Suprapubic skin (tissue), 3 donors: ENCODE measurements at regions not wholly inside any gene's neighbourhood (a gene's known extent, or its start where the extent isn't known, plus 50 kb on each side); places are given as distances from the start of the nearest gene placed in this dataset.
"Not testable (repeated sequence)": the region's sequence is repeated elsewhere in the genome, so short reads cannot be mapped to it uniquely, and the experiment has no call there.

Experiments
- POLR2A ChIP-seq, 2 donors: fragments of 450-650 bp; IDR thresholded peaks; one replicate each; pipeline ENCODE4 v1.6.1; 2017; ENCODE audit warnings: antibody characterized with exemption in 2 of 2, mild to moderate bottlenecking in 2 of 2, moderate library complexity in 2 of 2
- TF ChIP-seq, protein P1 (sequence below), 2 donors: fragments of 200-600 bp in 1 of 2; fragments of 450-650 bp in 1 of 2; sonication (generic) in 1 of 2; IDR thresholded peaks; one replicate each; pipeline ENCODE4 v1.5.1; 2016 to 2019; ENCODE audit warnings: antibody characterized with exemption in 2 of 2, mild to moderate bottlenecking in 1 of 2, moderate library complexity in 1 of 2

DNA sequence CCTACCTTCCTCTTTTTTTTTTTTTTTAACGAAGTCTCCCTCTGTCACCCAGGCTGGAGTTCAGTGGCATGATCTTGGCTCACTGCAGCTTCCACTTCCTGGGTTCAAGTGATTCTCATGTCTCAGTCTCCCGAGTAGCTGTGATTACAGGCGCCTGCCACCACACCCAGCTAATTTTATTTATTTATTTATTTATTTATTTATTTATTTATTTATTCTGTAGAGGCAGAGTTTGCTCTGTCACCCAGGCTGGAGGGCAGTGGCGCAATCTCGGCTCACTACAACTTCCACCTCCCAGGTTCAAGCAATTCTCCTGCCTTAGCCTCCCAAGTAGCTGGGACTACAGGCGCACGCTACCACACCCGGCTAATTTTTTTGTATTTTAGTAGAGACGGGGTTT lies 66.0 kb upstream of the ELN start:
- TF ChIP-seq, protein P1, sequence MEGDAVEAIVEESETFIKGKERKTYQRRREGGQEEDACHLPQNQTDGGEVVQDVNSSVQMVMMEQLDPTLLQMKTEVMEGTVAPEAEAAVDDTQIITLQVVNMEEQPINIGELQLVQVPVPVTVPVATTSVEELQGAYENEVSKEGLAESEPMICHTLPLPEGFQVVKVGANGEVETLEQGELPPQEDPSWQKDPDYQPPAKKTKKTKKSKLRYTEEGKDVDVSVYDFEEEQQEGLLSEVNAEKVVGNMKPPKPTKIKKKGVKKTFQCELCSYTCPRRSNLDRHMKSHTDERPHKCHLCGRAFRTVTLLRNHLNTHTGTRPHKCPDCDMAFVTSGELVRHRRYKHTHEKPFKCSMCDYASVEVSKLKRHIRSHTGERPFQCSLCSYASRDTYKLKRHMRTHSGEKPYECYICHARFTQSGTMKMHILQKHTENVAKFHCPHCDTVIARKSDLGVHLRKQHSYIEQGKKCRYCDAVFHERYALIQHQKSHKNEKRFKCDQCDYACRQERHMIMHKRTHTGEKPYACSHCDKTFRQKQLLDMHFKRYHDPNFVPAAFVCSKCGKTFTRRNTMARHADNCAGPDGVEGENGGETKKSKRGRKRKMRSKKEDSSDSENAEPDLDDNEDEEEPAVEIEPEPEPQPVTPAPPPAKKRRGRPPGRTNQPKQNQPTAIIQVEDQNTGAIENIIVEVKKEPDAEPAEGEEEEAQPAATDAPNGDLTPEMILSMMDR (IDR thresholded peaks at IDR 0.05) = not testable (repeated sequence)
- not testable (repeated sequence) for TF ChIP-seq POLR2A (IDR thresholded peaks at IDR 0.05)
